CD14-positive monocyte (primary cell): ENCODE measurements at regions not wholly inside any gene's neighbourhood (a gene's known extent, or its start where the extent isn't known, plus 50 kb on each side); places are given as distances from the start of the nearest gene placed in this dataset.

Experiments used
- DNase-seq, 3 donors: peaks; one replicate each; pipeline ENCODE4 v3.0.0-alpha.2; 2011 to 2022
- H2AFZ ChIP-seq: 2 replicates; pipeline ENCODE4 v1.6.0; 2012; ENCODE audit warnings: mild to moderate bottlenecking, low read depth, low read length, inconsistent platforms; ENCODE audit not compliant: insufficient read depth, poor library complexity, severe bottlenecking
- H3K27ac ChIP-seq, 2 donors: 1 replicate in 1 of 2; 2 replicates in 1 of 2; pipeline ENCODE4 v1.5.1; 2012 to 2013; ENCODE audit warnings: low read length in 2 of 2, control low read depth in 1 of 2, inconsistent platforms in 1 of 2, low read depth in 1 of 2, mild to moderate bottlenecking in 1 of 2
- H3K27me3 ChIP-seq, 2 donors: one replicate each; pipeline versions ENCODE4 v1.6.0 to v1.6.1; 2011 to 2013; ENCODE audit warnings: low read length in 2 of 2; ENCODE audit not compliant: control insufficient read depth in 2 of 2, insufficient read depth in 2 of 2
- H3K36me3 ChIP-seq, 2 donors: replicated peaks in 1 of 2; 1 replicate in 1 of 2; 2 replicates in 1 of 2; pipeline versions ENCODE4 v1.5.1 to v1.6.1; 2012 to 2013; ENCODE audit warnings: low read length in 2 of 2, control low read depth in 1 of 2, inconsistent platforms in 1 of 2, mild to moderate bottlenecking in 1 of 2; ENCODE audit not compliant: insufficient read depth in 2 of 2, control insufficient read depth in 1 of 2
- H3K4me1 ChIP-seq, 2 donors: 1 replicate in 1 of 2; 2 replicates in 1 of 2; pipeline versions ENCODE4 v1.5.1 to v1.6.1; 2012 to 2013; ENCODE audit warnings: low read length in 2 of 2, control low read depth in 1 of 2, inconsistent platforms in 1 of 2, mild to moderate bottlenecking in 1 of 2, moderate library complexity in 1 of 2; ENCODE audit not compliant: insufficient read depth in 2 of 2, control insufficient read depth in 1 of 2
- H3K4me2 ChIP-seq: replicated peaks from 2 replicates; pipeline ENCODE3; 2012; ENCODE audit warnings: low read length, moderate library complexity, mild to moderate bottlenecking; ENCODE audit not compliant: poor library complexity, severe bottlenecking; ENCODE audit errors: extremely low read depth
- H3K4me3 ChIP-seq, 3 experiments: fragments of 200-600 bp in 1 of 3; sonication (generic) in 1 of 3; replicated peaks in 1 of 3; 1 replicate in 2 of 3; 2 replicates in 1 of 3; pipeline ENCODE4 v1.5.1; 2011 to 2013; ENCODE audit warnings: low read length in 3 of 3, mild to moderate bottlenecking in 3 of 3, control low read depth in 2 of 3, low read depth in 2 of 3, inconsistent platforms in 1 of 3, moderate library complexity in 1 of 3
- H3K79me2 ChIP-seq: 2 replicates; pipeline ENCODE4 v1.6.0; 2012; ENCODE audit warnings: mild to moderate bottlenecking, control low read depth, inconsistent platforms, low read length, moderate library complexity; ENCODE audit not compliant: insufficient read depth
- H3K9ac ChIP-seq: 2 replicates; pipeline ENCODE4 v1.6.0; 2017; ENCODE audit warnings: low read length, mild to moderate bottlenecking; ENCODE audit not compliant: insufficient read depth, poor library complexity, severe bottlenecking
- H3K9me3 ChIP-seq, 2 donors: replicated peaks in 1 of 2; 1 replicate in 1 of 2; 2 replicates in 1 of 2; pipeline versions ENCODE4 v1.5.1 to v1.6.1; 2012 to 2013; ENCODE audit warnings: low read length in 2 of 2, control low read depth in 1 of 2; ENCODE audit not compliant: control insufficient read depth in 1 of 2, insufficient read depth in 1 of 2
- H4K20me1 ChIP-seq: 2 replicates; pipeline ENCODE4 v1.6.0; 2012; ENCODE audit warnings: mild to moderate bottlenecking, low read length, control low read depth, moderate library complexity; ENCODE audit not compliant: insufficient read depth
- H3K27ac Mint-ChIP-seq, 7 donors: one replicate each; pipeline ENCODE4 v1.8.0; 2020; ENCODE audit warnings: mild to moderate bottlenecking in 7 of 7, mixed read lengths in 7 of 7, moderate library complexity in 6 of 7, inconsistent platforms in 2 of 7
- H3K27me3 Mint-ChIP-seq, 3 donors: one replicate each; pipeline ENCODE4 v1.8.0; 2021 to 2022; ENCODE audit warnings: low read depth in 3 of 3, mild to moderate bottlenecking in 3 of 3, mixed read lengths in 3 of 3, moderate library complexity in 3 of 3, inconsistent platforms in 1 of 3
- H3K36me3 Mint-ChIP-seq, 2 donors: one replicate each; pipeline ENCODE4 v1.8.0; 2020; ENCODE audit warnings: mixed read lengths in 2 of 2, inconsistent platforms in 1 of 2, mild to moderate bottlenecking in 1 of 2
- H3K4me1 Mint-ChIP-seq: one replicate; pipeline ENCODE4 v1.8.0; 2020; ENCODE audit warnings: mild to moderate bottlenecking, mixed read lengths
- H3K4me3 Mint-ChIP-seq, 2 donors: one replicate each; pipeline ENCODE4 v1.8.0; 2020; ENCODE audit warnings: mild to moderate bottlenecking in 2 of 2, mixed read lengths in 2 of 2, moderate library complexity in 1 of 2
- H3K9me3 Mint-ChIP-seq, 7 donors: one replicate each; pipeline ENCODE4 v1.8.0; 2020 to 2022; ENCODE audit warnings: mixed read lengths in 7 of 7, mild to moderate bottlenecking in 6 of 7, moderate library complexity in 6 of 7, inconsistent platforms in 2 of 7
- WGBS: methylation state at CpG from one replicate; pipeline ENCODE4 v1.1.5; 2013; ENCODE audit warnings: missing lambda C conversion rate; ENCODE audit not compliant: insufficient coverage; 5-methylcytosine and 5-hydroxymethylcytosine counted together
- intact Hi-C, 2 donors: fragments of 100-400 bp; cut with micrococcal nuclease; formaldehyde crosslinking; loops; one replicate each; pipeline versions ENCODE4 v1.15.0 to v1.15.1; 2023
- TF ChIP-seq, protein P1 (sequence below): fragments of 200-600 bp; IDR thresholded peaks from one replicate; pipeline ENCODE4 v1.8.0; 2022; ENCODE audit warnings: antibody characterized with exemption, mild to moderate bottlenecking

DNA sequence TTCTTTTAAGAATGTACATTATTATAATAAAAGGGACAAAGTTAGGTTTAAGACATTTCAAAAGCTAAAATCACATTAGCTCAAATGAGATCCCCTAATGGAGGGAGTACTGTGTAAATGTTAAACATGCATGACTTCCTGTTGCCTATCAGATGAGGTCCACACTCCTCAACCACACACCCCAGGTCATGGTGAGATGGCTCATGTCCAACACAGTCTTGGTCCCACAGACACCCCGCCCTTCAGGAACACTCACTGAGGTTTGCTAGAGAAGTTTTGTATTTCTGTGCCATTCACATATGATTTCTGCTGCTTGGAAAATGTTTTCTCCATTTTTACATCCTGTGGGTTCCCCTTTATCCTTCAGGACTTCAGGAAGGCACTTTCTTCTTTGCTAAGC is 491.0 kb downstream of the SOX11 start:
- Histone ChIP-seq H3K4me3 (no peak overlapping the region), H3K36me3 (no peaks in the 10 kb centered on the region), H2AFZ (no peak overlapping the region), H3K9me3 (peaks cover 0 to 2% of the 10 kb centered on the region in 2 donors), H4K20me1 (no peaks in the 10 kb centered on the region), H3K27ac (no peak overlapping the region), H3K79me2 (no peaks in the 10 kb centered on the region), H3K4me1 (no peaks in the 10 kb centered on the region), H3K27me3 (no peaks in the 10 kb centered on the region), H3K9ac (no peak overlapping the region), H3K4me2 (no peak overlapping the region)
- Mint-ChIP-seq H3K4me1 (no peaks in the 10 kb centered on the region), H3K9me3 (peaks cover 3 to 12% (median 5%) of the 10 kb centered on the region in 7 donors), H3K36me3 (no peaks in the 10 kb centered on the region), H3K27ac (no peak overlapping the region), H3K4me3 (no peak overlapping the region), H3K27me3 (no peaks in the 10 kb centered on the region)
- TF ChIP-seq, protein P1, sequence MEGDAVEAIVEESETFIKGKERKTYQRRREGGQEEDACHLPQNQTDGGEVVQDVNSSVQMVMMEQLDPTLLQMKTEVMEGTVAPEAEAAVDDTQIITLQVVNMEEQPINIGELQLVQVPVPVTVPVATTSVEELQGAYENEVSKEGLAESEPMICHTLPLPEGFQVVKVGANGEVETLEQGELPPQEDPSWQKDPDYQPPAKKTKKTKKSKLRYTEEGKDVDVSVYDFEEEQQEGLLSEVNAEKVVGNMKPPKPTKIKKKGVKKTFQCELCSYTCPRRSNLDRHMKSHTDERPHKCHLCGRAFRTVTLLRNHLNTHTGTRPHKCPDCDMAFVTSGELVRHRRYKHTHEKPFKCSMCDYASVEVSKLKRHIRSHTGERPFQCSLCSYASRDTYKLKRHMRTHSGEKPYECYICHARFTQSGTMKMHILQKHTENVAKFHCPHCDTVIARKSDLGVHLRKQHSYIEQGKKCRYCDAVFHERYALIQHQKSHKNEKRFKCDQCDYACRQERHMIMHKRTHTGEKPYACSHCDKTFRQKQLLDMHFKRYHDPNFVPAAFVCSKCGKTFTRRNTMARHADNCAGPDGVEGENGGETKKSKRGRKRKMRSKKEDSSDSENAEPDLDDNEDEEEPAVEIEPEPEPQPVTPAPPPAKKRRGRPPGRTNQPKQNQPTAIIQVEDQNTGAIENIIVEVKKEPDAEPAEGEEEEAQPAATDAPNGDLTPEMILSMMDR, result no peak
- intact Hi-C loops, result no loop called here
- WGBS, result 0% methylated on average over 1 of the region's 1 CpG
- DNase-seq, result no peak

DNA sequence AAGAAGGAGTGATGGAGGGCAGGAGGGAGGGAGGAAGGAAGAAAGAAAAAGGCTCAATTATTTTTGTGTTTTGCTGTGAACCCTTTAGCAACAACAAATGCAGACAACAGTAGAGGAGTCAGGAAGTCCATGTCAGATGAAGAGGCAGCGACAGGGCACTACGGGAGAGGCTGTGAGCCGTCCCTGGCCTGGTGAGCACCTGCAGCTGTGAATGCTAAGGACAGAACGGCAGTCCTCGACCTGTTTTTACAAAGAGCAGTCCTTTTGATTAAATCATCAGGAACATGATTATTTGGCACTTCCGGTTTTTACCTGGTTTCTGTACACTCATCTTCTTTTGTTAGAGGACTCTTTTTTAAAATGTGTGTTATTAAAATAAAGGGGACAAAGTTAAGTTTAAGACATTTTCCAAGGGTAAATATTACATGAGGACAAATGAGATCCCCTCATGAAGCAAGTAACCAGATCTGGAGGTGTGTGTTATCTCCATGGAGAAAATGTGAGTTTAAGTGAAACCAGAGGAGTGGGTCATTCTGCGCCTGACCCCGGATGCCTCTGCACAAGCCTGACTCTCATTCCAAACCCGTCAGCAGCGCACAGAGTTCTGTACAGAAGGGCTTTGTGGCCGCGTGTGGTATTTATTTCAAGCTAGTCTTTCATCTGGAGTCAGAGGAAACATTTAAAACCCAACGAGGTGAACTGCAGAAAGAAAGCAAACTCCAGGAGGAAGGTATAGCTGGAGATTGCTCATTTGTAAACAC is 492.5 kb downstream of the SOX11 start:
- Histone ChIP-seq H3K27me3 (no peaks in the 10 kb centered on the region), H3K4me3 (no peak overlapping the region), H4K20me1 (no peaks in the 10 kb centered on the region), H2AFZ (no peak overlapping the region), H3K27ac (no peak overlapping the region), H3K79me2 (no peaks in the 10 kb centered on the region), H3K36me3 (no peaks in the 10 kb centered on the region), H3K9ac (no peak overlapping the region), H3K4me1 (no peaks in the 10 kb centered on the region), H3K9me3 (peaks cover 0 to 2% of the 10 kb centered on the region in 2 donors), H3K4me2 (no peak overlapping the region)
- no peaks in the 10 kb centered on the region for H3K36me3 Mint-ChIP-seq
- H3K4me1 Mint-ChIP-seq, result no peaks in the 10 kb centered on the region
- no peak for DNase-seq
- no peak overlapping the region for H3K4me3 Mint-ChIP-seq
- WGBS, result 85% methylated on average over 9 of the region's 13 CpGs
- TF ChIP-seq, protein P1, result no peak
- intact Hi-C loops, result no loop called here
- peaks cover 3 to 11% (median 5%) of the 10 kb centered on the region in 7 donors for H3K9me3 Mint-ChIP-seq
- H3K27ac Mint-ChIP-seq, result no peak overlapping the region
- H3K27me3 Mint-ChIP-seq, result no peaks in the 10 kb centered on the region
